Osteoblast (primary cell): ENCODE measurements at regions not wholly inside any gene's neighbourhood (a gene's known extent, or its start where the extent isn't known, plus 50 kb on each side); places are given as distances from the start of the nearest gene placed in this dataset.

ENCODE experiments used
- DNase-seq: peaks from one replicate; pipeline ENCODE4 v3.0.0; 2011; ENCODE audit warnings: low spot score, mixed read lengths; ENCODE audit not compliant: insufficient read length; ENCODE audit errors: missing footprints
- H2AFZ ChIP-seq: 2 replicates; pipeline ENCODE4 v1.6.0; 2011; ENCODE audit warnings: mild to moderate bottlenecking, low read length
- H3K27ac ChIP-seq: 2 replicates; pipeline ENCODE4 v1.5.1; 2011; ENCODE audit warnings: mild to moderate bottlenecking, low read depth, low read length, moderate library complexity
- H3K27me3 ChIP-seq: 2 replicates; pipeline ENCODE4 v1.6.0; 2012; ENCODE audit warnings: mild to moderate bottlenecking, control low read depth, inconsistent platforms, low read length, moderate library complexity; ENCODE audit not compliant: insufficient read depth
- H3K36me3 ChIP-seq: 2 replicates; pipeline ENCODE4 v1.5.1; 2011; ENCODE audit warnings: mild to moderate bottlenecking, low read length, control low read depth, moderate library complexity; ENCODE audit not compliant: insufficient read depth
- H3K4me1 ChIP-seq: 2 replicates; pipeline ENCODE4 v1.5.1; 2011; ENCODE audit warnings: mild to moderate bottlenecking, low read length, control low read depth, moderate library complexity; ENCODE audit not compliant: insufficient read depth
- H3K4me2 ChIP-seq: 2 replicates; pipeline ENCODE4 v1.6.0; 2011; ENCODE audit warnings: mild to moderate bottlenecking, low read length; ENCODE audit not compliant: insufficient read depth
- H3K4me3 ChIP-seq: fragments of 200-600 bp; sonication (generic); 3 replicates; pipeline ENCODE4 v1.5.1; 2012; ENCODE audit warnings: mild to moderate bottlenecking, low read length, inconsistent platforms; ENCODE audit not compliant: insufficient read depth
- H3K79me2 ChIP-seq: 2 replicates; pipeline ENCODE4 v1.6.0; 2012; ENCODE audit warnings: mild to moderate bottlenecking, low read length, control low read depth, inconsistent platforms; ENCODE audit not compliant: insufficient read depth
- H3K9me3 ChIP-seq: 2 replicates; pipeline ENCODE4 v1.5.1; 2011; ENCODE audit warnings: low read depth, low read length, control low read depth
- H4K20me1 ChIP-seq: 2 replicates; pipeline ENCODE4 v1.6.0; 2012; ENCODE audit warnings: mild to moderate bottlenecking, low read length, control low read depth; ENCODE audit not compliant: insufficient read depth
- TF ChIP-seq, protein P1 (sequence below): IDR thresholded peaks from 2 replicates; pipeline ENCODE4 v1.5.1; 2011; ENCODE audit warnings: mild to moderate bottlenecking, low read depth, low read length, moderate library complexity; ENCODE audit errors: extremely low read depth

- Histone ChIP-seq H3K36me3 (no peaks in the 10 kb centered on the region), H3K4me1 (no peaks in the 10 kb centered on the region), H3K79me2 (no peaks in the 10 kb centered on the region), H3K9me3 (peaks cover 1% of the 10 kb centered on the region), H3K27me3 (no peaks in the 10 kb centered on the region), H2AFZ (no peak overlapping the region), H3K4me3 (no peak overlapping the region), H3K27ac (no peak overlapping the region), H4K20me1 (no peaks in the 10 kb centered on the region), H3K4me2 (no peak overlapping the region)
- TF ChIP-seq, protein P1, sequence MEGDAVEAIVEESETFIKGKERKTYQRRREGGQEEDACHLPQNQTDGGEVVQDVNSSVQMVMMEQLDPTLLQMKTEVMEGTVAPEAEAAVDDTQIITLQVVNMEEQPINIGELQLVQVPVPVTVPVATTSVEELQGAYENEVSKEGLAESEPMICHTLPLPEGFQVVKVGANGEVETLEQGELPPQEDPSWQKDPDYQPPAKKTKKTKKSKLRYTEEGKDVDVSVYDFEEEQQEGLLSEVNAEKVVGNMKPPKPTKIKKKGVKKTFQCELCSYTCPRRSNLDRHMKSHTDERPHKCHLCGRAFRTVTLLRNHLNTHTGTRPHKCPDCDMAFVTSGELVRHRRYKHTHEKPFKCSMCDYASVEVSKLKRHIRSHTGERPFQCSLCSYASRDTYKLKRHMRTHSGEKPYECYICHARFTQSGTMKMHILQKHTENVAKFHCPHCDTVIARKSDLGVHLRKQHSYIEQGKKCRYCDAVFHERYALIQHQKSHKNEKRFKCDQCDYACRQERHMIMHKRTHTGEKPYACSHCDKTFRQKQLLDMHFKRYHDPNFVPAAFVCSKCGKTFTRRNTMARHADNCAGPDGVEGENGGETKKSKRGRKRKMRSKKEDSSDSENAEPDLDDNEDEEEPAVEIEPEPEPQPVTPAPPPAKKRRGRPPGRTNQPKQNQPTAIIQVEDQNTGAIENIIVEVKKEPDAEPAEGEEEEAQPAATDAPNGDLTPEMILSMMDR, result no peak
- no peak for DNase-seq
Measured at GRCh38 chr14:97270308-97270707, 473.1 kb downstream of the VRK1 start.

DNA sequence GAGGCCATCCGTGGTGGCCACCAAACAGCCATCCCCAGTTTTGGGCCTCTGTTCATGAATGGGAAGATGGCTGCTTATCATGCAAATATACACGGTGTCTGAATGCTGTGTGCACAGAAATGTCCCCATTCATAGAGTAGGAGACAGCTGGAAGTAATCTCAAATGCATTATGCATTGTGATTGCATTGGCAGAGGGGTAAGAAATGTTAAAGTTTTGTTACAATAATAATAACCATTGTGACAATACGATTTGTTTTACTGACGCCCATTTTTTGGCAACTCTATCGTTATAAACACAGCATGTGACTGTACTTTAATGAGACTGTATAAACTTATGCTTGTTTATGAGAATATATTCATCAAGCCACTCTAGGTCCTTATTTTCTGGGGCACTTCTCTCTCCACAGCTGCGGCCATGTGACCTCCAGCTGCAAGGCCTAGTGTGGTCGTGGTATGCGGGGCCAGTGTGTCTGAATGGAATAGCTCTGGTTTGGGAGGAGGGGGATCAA is 474.3 kb downstream of the VRK1 start:
- H3K79me2 ChIP-seq, result no peaks in the 10 kb centered on the region
- TF ChIP-seq, protein P1, result no peak
- H3K9me3 ChIP-seq, result peaks cover 2% of the 10 kb centered on the region
- no peak for DNase-seq
- H3K36me3 ChIP-seq, result no peaks in the 10 kb centered on the region
- no peak overlapping the region for H3K4me2 ChIP-seq
- H4K20me1 ChIP-seq, result no peaks in the 10 kb centered on the region
- no peak overlapping the region for H3K27ac ChIP-seq
- H3K27me3 ChIP-seq, result no peaks in the 10 kb centered on the region
- H3K4me1 ChIP-seq, result no peaks in the 10 kb centered on the region
- no peak overlapping the region for H2AFZ ChIP-seq
- H3K4me3 ChIP-seq, result no peak overlapping the region

DNA sequence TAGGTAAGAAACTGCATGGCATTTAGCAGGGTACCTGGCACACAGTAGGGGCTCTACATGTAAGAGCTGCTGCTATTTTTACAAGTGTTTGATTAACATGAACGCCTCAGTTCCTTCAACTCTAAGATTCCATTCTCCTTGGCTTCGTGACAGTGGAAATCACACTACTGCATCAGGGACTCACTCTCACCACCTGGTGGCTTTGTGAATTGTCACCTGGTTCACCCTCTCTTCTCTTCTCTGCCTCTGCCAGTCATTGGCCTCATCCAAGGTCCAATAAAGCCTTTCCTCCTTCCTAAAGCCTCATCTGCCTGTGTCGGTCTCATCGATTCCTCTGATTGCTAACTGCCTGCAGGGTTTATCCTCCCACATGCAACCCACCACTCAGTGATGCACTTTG is 476.4 kb downstream of the VRK1 start:
- Histone ChIP-seq H3K27ac (no peak overlapping the region), H3K4me1 (no peaks in the 10 kb centered on the region), H3K79me2 (no peaks in the 10 kb centered on the region), H3K27me3 (no peaks in the 10 kb centered on the region), H4K20me1 (no peaks in the 10 kb centered on the region), H3K4me3 (no peak overlapping the region), H3K36me3 (no peaks in the 10 kb centered on the region), H3K4me2 (no peak overlapping the region), H2AFZ (no peak overlapping the region), H3K9me3 (peaks cover 2% of the 10 kb centered on the region)
- DNase-seq, result no peak
- TF ChIP-seq, protein P1, result no peak

DNA sequence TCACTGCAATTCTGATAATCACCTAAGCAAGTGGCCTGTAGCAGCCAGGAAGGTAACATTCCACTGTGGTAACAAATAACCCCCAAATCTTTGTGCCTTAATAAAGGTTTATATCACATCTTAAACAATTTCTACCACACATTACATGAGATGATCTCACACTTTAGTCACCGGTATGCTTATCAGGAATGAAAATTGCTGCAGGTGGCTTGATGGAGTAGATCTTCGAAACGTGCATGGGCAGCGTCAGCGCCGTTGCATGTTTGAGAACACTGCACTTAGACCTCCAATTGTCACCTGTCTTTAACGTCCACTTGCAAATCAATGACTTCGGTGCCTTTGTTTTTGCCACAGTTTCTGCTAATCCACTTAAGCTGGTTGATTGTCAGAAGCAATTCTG is 477.4 kb downstream of the VRK1 start:
- Histone ChIP-seq H3K9me3 (peaks cover 2% of the 10 kb centered on the region), H2AFZ (no peak overlapping the region), H3K36me3 (no peaks in the 10 kb centered on the region), H3K79me2 (no peaks in the 10 kb centered on the region), H3K27ac (no peak overlapping the region), H3K27me3 (no peaks in the 10 kb centered on the region), H3K4me3 (no peak overlapping the region), H3K4me1 (no peaks in the 10 kb centered on the region), H3K4me2 (no peak overlapping the region), H4K20me1 (no peaks in the 10 kb centered on the region)
- no peak for DNase-seq
- TF ChIP-seq, protein P1, result no peak
